IMR-90 (cell line): ENCODE measurements at regions not wholly inside any gene's neighbourhood (a gene's known extent, or its start where the extent isn't known, plus 50 kb on each side); places are given as distances from the start of the nearest gene placed in this dataset.

Source experiments
- ATAC-seq: fragments of 200-7000 bp; cut with Tn5 transposase; 2 replicates; pipeline ENCODE4 v1.9.1; 2020; ENCODE audit warnings: low read depth, mild to moderate bottlenecking, moderate library complexity
- BruUV-seq: library from RNA; stranded (reverse); fragments of 400-500 nt; replicated peaks from 2 replicates; lab custom pipeline; 2021; lab: Mats Ljungman, UMichigan
- CTCF ChIA-PET: fragments of 300-600 bp; formaldehyde crosslinking; extraction: SDS; loops from one replicate; lab custom pipeline; 2021; ENCODE audit warnings: antibody characterized with exemption; lab: Yijun Ruan, JAX
- POLR2A ChIA-PET: fragments of 300-600 bp; sonication (Branson Sonifier 250); formaldehyde crosslinking; loops from one replicate; lab custom pipeline; 2022; ENCODE audit warnings: antibody characterized with exemption; ENCODE audit not compliant: unreplicated experiment; lab: Charles Lee
- DNase-seq: peaks from one replicate; pipeline ENCODE4 v3.0.0; 2013
- H2AFZ ChIP-seq: replicated peaks from 2 replicates; pipeline ENCODE3; 2013; ENCODE audit warnings: low read length, mild to moderate bottlenecking; ENCODE audit not compliant: poor library complexity
- H2AK5ac ChIP-seq: 2 replicates; pipeline ENCODE4 v1.6.1; 2013; ENCODE audit warnings: low read depth, low read length, inconsistent platforms
- H2AK9ac ChIP-seq: replicated peaks from 2 replicates; pipeline ENCODE3; 2013; ENCODE audit warnings: mild to moderate bottlenecking, low read depth, low read length, moderate library complexity; ENCODE audit not compliant: poor library complexity
- H2BK120ac ChIP-seq: 2 replicates; pipeline ENCODE4 v1.6.1; 2013; ENCODE audit warnings: low read depth, low read length, inconsistent platforms
- H2BK15ac ChIP-seq: 3 replicates; pipeline ENCODE4 v1.6.1; 2013; ENCODE audit warnings: low read depth, low read length, inconsistent platforms
- H2BK20ac ChIP-seq: 2 replicates; pipeline ENCODE4 v1.6.1; 2013; ENCODE audit warnings: low read depth, mild to moderate bottlenecking, inconsistent platforms, low read length, moderate library complexity
- H2BK5ac ChIP-seq: 2 replicates; pipeline ENCODE4 v1.6.1; 2013; ENCODE audit warnings: mild to moderate bottlenecking, low read depth, low read length, inconsistent platforms; ENCODE audit not compliant: poor library complexity, severe bottlenecking
- H3K14ac ChIP-seq: replicated peaks from 2 replicates; pipeline ENCODE4 v1.6.1; 2013; ENCODE audit warnings: low read depth, low read length, inconsistent platforms
- H3K18ac ChIP-seq: 2 replicates; pipeline ENCODE4 v1.6.1; 2013; ENCODE audit warnings: low read depth, low read length, control low read depth
- H3K23ac ChIP-seq: 2 replicates; pipeline ENCODE4 v1.6.1; 2013; ENCODE audit warnings: low read depth, low read length, inconsistent platforms
- H3K27ac ChIP-seq: 2 replicates; pipeline ENCODE4 v1.5.1; 2013; ENCODE audit warnings: mild to moderate bottlenecking, control low read depth, low read length; ENCODE audit not compliant: insufficient read depth
- H3K27me3 ChIP-seq: 2 replicates; pipeline ENCODE4 v1.6.1; 2013; ENCODE audit warnings: low read length; ENCODE audit not compliant: control insufficient read depth, insufficient read depth
- H3K36me3 ChIP-seq: 2 replicates; pipeline ENCODE4 v1.6.1; 2013; ENCODE audit warnings: low read length, mixed read lengths; ENCODE audit not compliant: control insufficient read depth, insufficient read depth
- H3K4ac ChIP-seq: 2 replicates; pipeline ENCODE4 v1.6.1; 2013; ENCODE audit warnings: low read depth, low read length, inconsistent platforms
- H3K4me1 ChIP-seq: 2 replicates; pipeline ENCODE4 v1.6.1; 2013; ENCODE audit warnings: low read length, mixed read lengths; ENCODE audit not compliant: control insufficient read depth, insufficient read depth
- H3K4me2 ChIP-seq: 2 replicates; pipeline ENCODE4 v1.6.1; 2013; ENCODE audit warnings: low read depth, mild to moderate bottlenecking, control low read depth, low read length, moderate library complexity
- H3K4me3 ChIP-seq: 2 replicates; pipeline ENCODE4 v1.5.1; 2013; ENCODE audit warnings: low read depth, mild to moderate bottlenecking, control low read depth, low read length, moderate library complexity; ENCODE audit not compliant: insufficient read depth
- H3K56ac ChIP-seq: 2 replicates; pipeline ENCODE4 v1.6.1; 2013; ENCODE audit warnings: low read length, inconsistent platforms; ENCODE audit not compliant: insufficient read depth; ENCODE audit errors: extremely low read depth
- H3K79me1 ChIP-seq, 2 experiments: 2 replicates each; pipeline ENCODE4 v1.6.1; 2013; ENCODE audit warnings: low read length in 2 of 2, inconsistent platforms in 1 of 2, low read depth in 1 of 2
- H3K9ac ChIP-seq: 2 replicates; pipeline ENCODE4 v1.6.1; 2013; ENCODE audit warnings: low read depth, low read length, control low read depth
- H3K9me1 ChIP-seq: 2 replicates; pipeline ENCODE4 v1.6.1; 2013; ENCODE audit warnings: low read length, inconsistent platforms; ENCODE audit not compliant: insufficient read depth
- H3K9me3 ChIP-seq: 2 replicates; pipeline ENCODE4 v1.6.1; 2013; ENCODE audit warnings: low read length; ENCODE audit not compliant: control insufficient read depth, insufficient read depth
- H4K20me1 ChIP-seq: 2 replicates; pipeline ENCODE4 v1.6.1; 2013; ENCODE audit warnings: low read length, inconsistent platforms; ENCODE audit not compliant: insufficient read depth
- H4K5ac ChIP-seq: 2 replicates; pipeline ENCODE4 v1.6.1; 2013; ENCODE audit warnings: mild to moderate bottlenecking, low read depth, low read length, control low read depth
- H4K8ac ChIP-seq, 2 experiments: 2 replicates each; pipeline ENCODE4 v1.6.1; 2013; ENCODE audit warnings: low read depth in 2 of 2, low read length in 2 of 2, control low read depth in 1 of 2, inconsistent platforms in 1 of 2
- H4K91ac ChIP-seq: 2 replicates; pipeline ENCODE4 v1.6.1; 2013; ENCODE audit warnings: low read depth, low read length, inconsistent platforms; ENCODE audit not compliant: insufficient read depth
- FOS ChIP-seq: fragments of 150-350 bp; IDR thresholded peaks from 2 replicates; pipeline ENCODE4 v1.6.1; 2016; ENCODE audit warnings: low read depth, low read length
- MAFK ChIP-seq: IDR thresholded peaks from 2 replicates; pipeline ENCODE4 v1.6.1; 2012; ENCODE audit warnings: low read depth, low read length, improper control_type of control experiment
- MAZ ChIP-seq: IDR thresholded peaks from 2 replicates; pipeline ENCODE4 v1.6.1; 2012; ENCODE audit warnings: low read depth, mild to moderate bottlenecking, low read length, improper control_type of control experiment, moderate library complexity, borderline replicate concordance
- POLR2A ChIP-seq: IDR thresholded peaks from 2 replicates; pipeline ENCODE4 v1.6.1; 2012; ENCODE audit warnings: mild to moderate bottlenecking, low read depth, low read length
- USF2 ChIP-seq: fragments of 150-350 bp; IDR thresholded peaks from 2 replicates; pipeline ENCODE4 v1.6.1; 2017; ENCODE audit warnings: mild to moderate bottlenecking, antibody characterized with exemption, low read length, low read depth
- WGBS, 2 experiments: methylation state at CpG; one replicate each; pipeline versions ENCODE4 v1.1.5 to v1.1.7; 2013; ENCODE audit warnings: missing lambda C conversion rate in 2 of 2; ENCODE audit not compliant: insufficient read length in 1 of 2; ENCODE audit errors: extremely low coverage in 2 of 2; 5-methylcytosine and 5-hydroxymethylcytosine counted together
- dilution Hi-C: fragments of 300-500 bp; cut with HindIII; formaldehyde crosslinking; loops from one replicate; pipeline ENCODE4 v1.14.3; 2018; ENCODE audit warnings: low sequenced_read_pairs; ENCODE audit not compliant: unreplicated experiment
- in situ Hi-C: fragments of 300-500 bp; cut with MboI; formaldehyde crosslinking; loops from 3 replicates; pipeline ENCODE4 v1.14.3; 2019; ENCODE audit warnings: low sequenced_read_pairs, inconsistent platforms, mixed read lengths
- intact Hi-C: fragments of 100-400 bp; cut with micrococcal nuclease; formaldehyde crosslinking; loops from 2 replicates; pipeline ENCODE4 v1.10.0; 2022
- TF ChIP-seq, protein P1 (sequence below): fragments of 150-350 bp; IDR thresholded peaks from 2 replicates; pipeline ENCODE4 v1.6.1; 2016; ENCODE audit warnings: low read depth, mild to moderate bottlenecking, low read length, moderate library complexity, borderline replicate concordance

GRCh38 chr21:16367079-16367478, 637.3 kb downstream of the USP25 start:
- Histone ChIP-seq H2BK15ac (no peak overlapping the region), H3K27me3 (no peaks in the 10 kb centered on the region), H2AFZ (no peak overlapping the region), H3K4me3 (no peak overlapping the region), H2BK20ac (no peak overlapping the region), H2BK5ac (no peak overlapping the region), H3K9ac (no peak overlapping the region), H3K4me1 (no peaks in the 10 kb centered on the region), H3K9me3 (no peaks in the 10 kb centered on the region), H4K8ac (no peak overlapping the region), H4K91ac (no peak overlapping the region), H3K23ac (no peak overlapping the region), H2AK9ac (no peak overlapping the region), H3K79me1 (no peaks in the 10 kb centered on the region), H3K27ac (no peak overlapping the region), H3K36me3 (no peaks in the 10 kb centered on the region), H3K56ac (no peak overlapping the region), H3K18ac (no peak overlapping the region), H3K4me2 (no peak overlapping the region), H2AK5ac (no peak overlapping the region), H3K4ac (no peak overlapping the region), H2BK120ac (no peak overlapping the region), H4K5ac (no peak overlapping the region), H3K9me1 (no peaks in the 10 kb centered on the region), H4K20me1 (no peaks in the 10 kb centered on the region), H3K14ac (no peak overlapping the region)
- DNase-seq (no peak), ATAC-seq (no peak)
- no peak for TF ChIP-seq MAZ
- no peak for TF ChIP-seq USF2
- no peak for TF ChIP-seq FOS
- no peak for TF ChIP-seq MAFK
- no peak for TF ChIP-seq POLR2A
- TF ChIP-seq, protein P1, sequence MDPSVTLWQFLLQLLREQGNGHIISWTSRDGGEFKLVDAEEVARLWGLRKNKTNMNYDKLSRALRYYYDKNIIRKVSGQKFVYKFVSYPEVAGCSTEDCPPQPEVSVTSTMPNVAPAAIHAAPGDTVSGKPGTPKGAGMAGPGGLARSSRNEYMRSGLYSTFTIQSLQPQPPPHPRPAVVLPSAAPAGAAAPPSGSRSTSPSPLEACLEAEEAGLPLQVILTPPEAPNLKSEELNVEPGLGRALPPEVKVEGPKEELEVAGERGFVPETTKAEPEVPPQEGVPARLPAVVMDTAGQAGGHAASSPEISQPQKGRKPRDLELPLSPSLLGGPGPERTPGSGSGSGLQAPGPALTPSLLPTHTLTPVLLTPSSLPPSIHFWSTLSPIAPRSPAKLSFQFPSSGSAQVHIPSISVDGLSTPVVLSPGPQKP = no peak
- ChIA-PET CTCF (no interaction called here), POLR2A (no interaction called here)
- no TSS peak for BruUV-seq
- in situ Hi-C loops (no loop called here), intact Hi-C loops (no loop called here), dilution Hi-C loops (no loop called here)
- no CpG with 5 or more reads among the region's 1 CpG for WGBS, 2 experiments
